ENCODE measurements at regions not wholly inside any gene's neighbourhood (a gene's known extent, or its start where the extent isn't known, plus 50 kb on each side); places are given as distances from the start of the nearest gene placed in this dataset.

- TF ChIP-seq, protein P1, sequence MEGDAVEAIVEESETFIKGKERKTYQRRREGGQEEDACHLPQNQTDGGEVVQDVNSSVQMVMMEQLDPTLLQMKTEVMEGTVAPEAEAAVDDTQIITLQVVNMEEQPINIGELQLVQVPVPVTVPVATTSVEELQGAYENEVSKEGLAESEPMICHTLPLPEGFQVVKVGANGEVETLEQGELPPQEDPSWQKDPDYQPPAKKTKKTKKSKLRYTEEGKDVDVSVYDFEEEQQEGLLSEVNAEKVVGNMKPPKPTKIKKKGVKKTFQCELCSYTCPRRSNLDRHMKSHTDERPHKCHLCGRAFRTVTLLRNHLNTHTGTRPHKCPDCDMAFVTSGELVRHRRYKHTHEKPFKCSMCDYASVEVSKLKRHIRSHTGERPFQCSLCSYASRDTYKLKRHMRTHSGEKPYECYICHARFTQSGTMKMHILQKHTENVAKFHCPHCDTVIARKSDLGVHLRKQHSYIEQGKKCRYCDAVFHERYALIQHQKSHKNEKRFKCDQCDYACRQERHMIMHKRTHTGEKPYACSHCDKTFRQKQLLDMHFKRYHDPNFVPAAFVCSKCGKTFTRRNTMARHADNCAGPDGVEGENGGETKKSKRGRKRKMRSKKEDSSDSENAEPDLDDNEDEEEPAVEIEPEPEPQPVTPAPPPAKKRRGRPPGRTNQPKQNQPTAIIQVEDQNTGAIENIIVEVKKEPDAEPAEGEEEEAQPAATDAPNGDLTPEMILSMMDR (conservative IDR thresholded peaks at IDR 0.05; ENCODE audit: low read depth, low read length): no peak
- no peak overlapping the region for H3K4me3 ChIP-seq (ENCODE audit: low read depth, low read length)
- no peak for DNase-seq (ENCODE audit: low read depth)
Measured at GRCh38 chr10:130689743-130690626, 553.8 kb downstream of the GLRX3 start.

DNA sequence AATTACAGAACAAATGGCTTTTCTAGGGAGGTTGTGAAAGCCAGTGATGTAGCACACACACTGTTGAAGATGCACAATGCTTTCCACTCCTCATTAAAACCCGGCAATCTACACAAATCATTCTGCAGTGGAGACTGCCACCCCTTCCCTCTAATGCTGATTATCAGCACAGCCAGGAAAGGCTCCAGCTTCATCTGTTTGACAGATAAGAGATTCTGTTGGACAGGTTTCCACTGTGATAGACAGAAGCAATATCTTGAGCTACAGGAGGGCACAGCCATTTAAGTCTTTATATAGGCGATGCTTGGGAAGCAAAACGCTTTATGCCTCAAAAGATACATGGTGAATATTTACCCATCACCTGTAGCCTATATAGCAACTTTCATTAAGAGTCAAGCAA is 555.6 kb downstream of the GLRX3 start:
- DNase-seq (ENCODE audit: low read depth): no peak
- TF ChIP-seq, protein P1 (conservative IDR thresholded peaks at IDR 0.05; ENCODE audit: low read depth, low read length): no peak
- H3K4me3 ChIP-seq (ENCODE audit: low read depth, low read length): no peak overlapping the region

DNA sequence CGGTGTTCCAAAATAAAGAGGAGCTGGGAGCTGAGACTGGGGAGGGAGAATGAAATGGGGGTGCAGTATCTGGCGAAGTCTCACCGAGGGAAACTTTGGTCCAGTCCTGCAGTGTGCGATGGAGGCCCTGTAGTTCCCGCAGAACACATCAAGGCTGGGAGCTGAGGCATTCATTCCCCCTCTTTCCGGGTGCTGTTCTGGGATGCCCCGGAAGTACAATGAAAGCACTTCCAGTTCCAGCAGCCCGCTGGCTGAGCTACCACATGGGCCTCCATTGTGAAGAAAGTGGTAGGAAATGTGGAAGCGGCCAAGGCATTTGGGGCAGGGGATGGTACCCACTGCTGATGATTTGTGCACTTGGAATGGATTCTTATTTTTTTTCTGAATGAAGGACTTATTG is 560.7 kb downstream of the GLRX3 start:
- TF ChIP-seq, protein P1 (conservative IDR thresholded peaks at IDR 0.05; ENCODE audit: low read depth, low read length): no peak
- no peak for DNase-seq (ENCODE audit: low read depth)
- H3K4me3 ChIP-seq (ENCODE audit: low read depth, low read length): no peak overlapping the region

DNA sequence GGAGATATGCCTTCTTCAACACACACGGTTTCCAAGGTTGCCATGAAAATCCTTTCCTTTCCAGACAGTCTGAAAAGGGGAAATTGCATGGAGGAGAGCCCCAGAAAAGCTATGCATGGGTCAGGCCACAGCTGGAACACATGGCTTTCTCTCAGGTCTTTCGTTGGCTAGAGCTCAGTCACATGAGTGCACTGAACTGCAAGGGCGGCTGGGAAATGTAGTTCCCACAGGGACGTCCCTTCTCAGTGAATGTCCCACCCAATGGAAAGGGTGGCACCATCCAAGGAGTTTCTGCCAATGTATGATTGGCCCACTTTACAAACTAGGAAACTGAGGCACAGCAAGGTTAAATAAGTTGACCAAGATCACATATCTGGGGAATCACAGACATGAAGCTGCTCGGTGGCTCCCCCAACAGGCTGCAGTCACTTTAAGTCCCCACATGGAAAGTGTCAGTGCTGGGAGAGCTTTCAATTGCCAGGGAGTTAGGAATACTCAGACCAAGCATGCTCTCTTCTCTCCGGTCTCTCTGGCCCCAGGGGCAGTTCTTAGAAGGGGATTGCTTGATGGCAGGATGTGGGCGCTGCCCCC is 571.3 kb downstream of the GLRX3 start:
- no peak overlapping the region for H3K4me3 ChIP-seq (ENCODE audit: low read depth, low read length)
- DNase-seq (ENCODE audit: low read depth): no peak
- TF ChIP-seq, protein P1 (conservative IDR thresholded peaks at IDR 0.05; ENCODE audit: low read depth, low read length): no peak

DNA sequence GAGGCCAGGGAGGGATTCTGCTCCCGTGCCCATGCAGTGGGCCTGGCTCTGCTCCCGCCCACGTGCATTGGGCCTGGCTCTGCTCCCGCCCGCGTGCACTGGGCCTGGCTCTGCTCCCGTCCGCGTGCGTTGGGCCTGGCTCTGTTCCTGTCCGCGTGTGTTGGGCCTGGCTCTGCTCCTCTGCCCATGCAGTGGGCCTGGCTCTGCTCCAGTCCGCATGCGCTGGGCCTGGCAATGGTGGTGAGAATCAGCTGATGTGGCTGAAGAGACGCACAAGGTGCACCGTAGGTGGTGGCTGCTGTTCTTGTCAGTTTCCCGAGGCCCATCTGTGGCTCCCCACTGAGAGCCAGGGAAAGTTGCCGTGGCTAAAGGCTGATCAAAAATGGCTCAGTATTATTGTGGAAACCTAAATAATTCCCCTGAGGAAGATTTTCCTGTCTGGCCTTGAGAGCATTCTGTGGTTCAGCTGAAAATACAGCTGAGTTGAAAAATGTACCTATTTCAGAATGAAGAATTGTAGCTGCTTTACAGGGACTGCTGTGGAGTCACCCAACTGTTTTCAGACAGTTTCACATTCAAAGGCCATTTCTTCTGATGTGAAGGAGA is 572.4 kb downstream of the GLRX3 start:
- TF ChIP-seq, protein P1 (conservative IDR thresholded peaks at IDR 0.05; ENCODE audit: low read depth, low read length): no peak
- no peak overlapping the region for H3K4me3 ChIP-seq (ENCODE audit: low read depth, low read length)

DNA sequence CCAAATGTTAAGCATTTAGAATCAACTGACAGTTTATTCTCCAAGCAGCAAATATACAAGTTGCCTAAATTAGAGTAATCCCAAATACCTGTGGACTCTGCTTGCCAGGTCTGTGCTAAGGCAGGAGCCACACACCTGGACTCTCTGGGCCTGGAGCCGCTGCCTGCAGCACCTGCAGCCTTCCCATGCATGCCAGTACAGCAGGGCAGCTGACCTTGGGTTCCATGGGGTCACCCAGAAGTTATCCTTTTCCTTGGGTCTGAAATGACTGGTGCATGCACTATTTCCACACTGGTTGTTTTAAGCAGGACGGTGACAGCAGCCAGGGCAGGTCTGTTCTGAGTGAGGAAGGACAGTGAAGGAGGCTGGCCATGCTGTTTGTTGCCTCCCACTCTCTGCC is 573.2 kb downstream of the GLRX3 start:
- TF ChIP-seq, protein P1 (conservative IDR thresholded peaks at IDR 0.05; ENCODE audit: low read depth, low read length): no peak
- no peak for DNase-seq (ENCODE audit: low read depth)
- H3K4me3 ChIP-seq (ENCODE audit: low read depth, low read length): no peak overlapping the region

More for the DNA sequence above, 572.4 kb downstream of the GLRX3 start:
- no peak for DNase-seq (ENCODE audit: low read depth)

Data from epithelial cell of proximal tubule (primary cell).